SW480 (cell line): ENCODE measurements at regions not wholly inside any gene's neighbourhood (a gene's known extent, or its start where the extent isn't known, plus 50 kb on each side); places are given as distances from the start of the nearest gene placed in this dataset.

Source experiments
- DNase-seq: peaks from one replicate; pipeline ENCODE4 v3.0.0-alpha.2; 2016; ENCODE audit warnings: low spot score

- no peak for DNase-seq
Measured at GRCh38 chr11:40062616-40063015, 1396.8 kb downstream of the LRRC4C start.

- DNase-seq, result no peak
Measured at GRCh38 chr11:40061221-40061620, 1398.2 kb downstream of the LRRC4C start.

- no peak for DNase-seq
Measured at GRCh38 chr11:40054631-40055030, 1404.8 kb downstream of the LRRC4C start.

- DNase-seq, result no peak
Measured at GRCh38 chr11:40045312-40045711, 1414.1 kb downstream of the LRRC4C start.

- no peak for DNase-seq
Measured at GRCh38 chr11:40037005-40037404, 1422.4 kb downstream of the LRRC4C start.

GRCh38 chr11:40032331-40032730, 1427.1 kb downstream of the LRRC4C start:
- no peak for DNase-seq

GRCh38 chr11:40030867-40031266, 1428.6 kb downstream of the LRRC4C start:
- DNase-seq, result no peak

- DNase-seq, result no peak
Measured at GRCh38 chr11:40029391-40029790, 1430.1 kb downstream of the LRRC4C start.

- DNase-seq, result no peak
Measured at GRCh38 chr11:40027720-40028119, 1431.7 kb downstream of the LRRC4C start.

- no peak for DNase-seq
Measured at GRCh38 chr11:40023724-40024123, 1435.7 kb downstream of the LRRC4C start.

GRCh38 chr11:40010011-40010410, 1449.4 kb downstream of the LRRC4C start:
- no peak for DNase-seq

GRCh38 chr11:39992551-39992950, 1466.9 kb downstream of the LRRC4C start:
- no peak for DNase-seq

- DNase-seq, result no peak
Measured at GRCh38 chr11:39990421-39990831, 1469.0 kb downstream of the LRRC4C start.

- DNase-seq, result no peak
Measured at GRCh38 chr11:39975091-39975490, 1484.4 kb downstream of the LRRC4C start.

GRCh38 chr11:39972461-39972860, 1487.0 kb downstream of the LRRC4C start:
- DNase-seq, result no peak

GRCh38 chr11:39971938-39972337, 1487.5 kb downstream of the LRRC4C start:
- DNase-seq, result no peak

- no peak for DNase-seq
Measured at GRCh38 chr11:39968071-39968470, 1491.4 kb downstream of the LRRC4C start.

GRCh38 chr11:39965701-39966100, 1493.8 kb downstream of the LRRC4C start:
- no peak for DNase-seq

- DNase-seq, result no peak
Measured at GRCh38 chr11:39960206-39960605, 1499.2 kb downstream of the LRRC4C start.

GRCh38 chr11:39932966-39933365, 1526.5 kb downstream of the LRRC4C start:
- DNase-seq, result no peak

- DNase-seq, result no peak
Measured at GRCh38 chr11:39917256-39917655, 1542.2 kb downstream of the LRRC4C start.

GRCh38 chr11:39910087-39910486, 1549.4 kb downstream of the LRRC4C start:
- DNase-seq, result no peak

GRCh38 chr11:39860931-39861330, 1598.5 kb downstream of the LRRC4C start:
- no peak for DNase-seq

GRCh38 chr11:39817241-39817640, 1642.2 kb downstream of the LRRC4C start:
- DNase-seq, result no peak

GRCh38 chr11:39810358-39810757, 1649.1 kb downstream of the LRRC4C start:
- no peak for DNase-seq
